PFSK-1 (cell line): ENCODE measurements at regions not wholly inside any gene's neighbourhood (a gene's known extent, or its start where the extent isn't known, plus 50 kb on each side); places are given as distances from the start of the nearest gene placed in this dataset.

ENCODE experiments used
- POLR2AphosphoS5 ChIP-seq: IDR thresholded peaks from 2 replicates; pipeline ENCODE4 v1.6.1; 2012; ENCODE audit warnings: low read depth, mild to moderate bottlenecking, control low read depth, low read length, moderate library complexity
- SIN3A ChIP-seq: IDR thresholded peaks from 2 replicates; pipeline ENCODE4 v1.6.1; 2012; ENCODE audit warnings: mild to moderate bottlenecking, low read length, moderate library complexity, borderline replicate concordance; ENCODE audit not compliant: insufficient read depth

DNA sequence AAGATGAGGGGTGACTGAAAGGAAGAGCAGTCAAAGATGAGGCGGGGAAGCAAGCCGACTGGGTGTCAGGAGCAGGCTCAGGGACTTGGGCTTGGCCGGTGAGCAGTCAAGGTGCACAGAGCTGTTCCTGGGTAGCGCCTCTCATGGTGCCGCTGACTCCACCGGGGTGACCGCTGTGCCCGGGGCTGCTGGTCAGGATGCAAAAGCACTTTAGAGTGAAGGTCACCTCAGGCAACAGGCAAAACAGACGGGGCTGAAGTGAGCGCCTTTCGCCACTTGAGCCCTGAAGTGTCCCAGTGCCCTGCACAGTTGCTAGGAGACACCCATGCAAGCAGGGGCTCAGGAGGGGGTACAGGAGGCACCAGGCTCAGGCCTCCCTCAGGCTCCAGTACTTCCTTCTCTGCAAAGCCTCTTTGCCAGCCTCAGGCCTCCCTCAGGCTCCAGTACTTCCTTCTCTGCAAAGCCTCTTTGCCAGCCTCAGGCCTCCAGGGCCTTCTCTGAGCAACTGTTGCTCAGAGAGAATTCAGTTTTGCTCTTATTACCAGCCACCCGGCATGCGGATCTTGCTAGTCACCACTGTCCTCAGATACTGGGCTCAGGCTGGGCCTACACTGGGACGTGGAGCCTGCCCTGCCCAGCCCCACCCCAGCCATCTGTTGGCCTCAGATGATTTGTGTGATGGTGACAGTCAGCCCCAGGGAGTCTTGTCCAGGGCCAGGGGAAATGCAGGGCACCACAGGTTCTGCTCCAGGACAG lies 99.7 kb upstream of the IRF2BP2 start:
- TF ChIP-seq POLR2AphosphoS5 (no peak), SIN3A (no peak)
